PFSK-1 (cell line): ENCODE measurements at regions not wholly inside any gene's neighbourhood (a gene's known extent, or its start where the extent isn't known, plus 50 kb on each side); places are given as distances from the start of the nearest gene placed in this dataset.

Experiments used
- FOXP2 ChIP-seq: optimal IDR thresholded peaks from 2 replicates; pipeline ENCODE3; 2011; ENCODE audit warnings: borderline replicate concordance, control low read depth, inconsistent platforms; ENCODE audit not compliant: insufficient read depth; ENCODE audit errors: extremely low read length, extremely low read depth
- POLR2AphosphoS5 ChIP-seq: IDR thresholded peaks from 2 replicates; pipeline ENCODE4 v1.6.1; 2012; ENCODE audit warnings: low read depth, mild to moderate bottlenecking, control low read depth, low read length, moderate library complexity
- REST ChIP-seq, 2 experiments: IDR thresholded peaks; 2 replicates each; pipeline versions ENCODE4 v1.6.1 to v1.8.0; 2011 to 2012; ENCODE audit warnings: low read depth in 2 of 2, low read length in 2 of 2, control low read depth in 1 of 2, inconsistent platforms in 1 of 2, mild to moderate bottlenecking in 1 of 2, moderate library complexity in 1 of 2; ENCODE audit not compliant: insufficient read depth in 1 of 2
- SIN3A ChIP-seq: IDR thresholded peaks from 2 replicates; pipeline ENCODE4 v1.6.1; 2012; ENCODE audit warnings: mild to moderate bottlenecking, low read length, moderate library complexity, borderline replicate concordance; ENCODE audit not compliant: insufficient read depth
- TAF1 ChIP-seq: IDR thresholded peaks from 2 replicates; pipeline ENCODE4 v1.6.1; 2012; ENCODE audit warnings: low read length, control low read depth, borderline replicate concordance; ENCODE audit not compliant: insufficient read depth

GRCh38 chr1:234713440-234713839, 103.5 kb upstream of the IRF2BP2 start:
- TF ChIP-seq REST (IDR thresholded peaks at IDR 0.05; ENCODE audit: insufficient read depth in 1 of 2, low read depth in 2 of 2, low read length in 2 of 2) (no peak), FOXP2 (no peak), TAF1 (no peak)

- TF ChIP-seq TAF1 (no peak), REST (IDR thresholded peaks at IDR 0.05; ENCODE audit: insufficient read depth in 1 of 2, low read depth in 2 of 2, low read length in 2 of 2) (no peak), POLR2AphosphoS5 (no peak), SIN3A (no peak), FOXP2 (no peak)
These were observed 102.9 kb upstream of the IRF2BP2 start for GRCh38 chr1:234712891-234713305.

GRCh38 chr1:234710936-234711724, 101.2 kb upstream of the IRF2BP2 start:
- TF ChIP-seq SIN3A = no peak
- TF ChIP-seq FOXP2 = no peak
- TF ChIP-seq REST (IDR thresholded peaks at IDR 0.05; ENCODE audit: insufficient read depth in 1 of 2, low read depth in 2 of 2, low read length in 2 of 2) = no peak
- no peak for TF ChIP-seq POLR2AphosphoS5
- TF ChIP-seq TAF1 = no peak

GRCh38 chr1:234710381-234710780, 100.4 kb upstream of the IRF2BP2 start:
- TF ChIP-seq FOXP2 (no peak), REST (IDR thresholded peaks at IDR 0.05; ENCODE audit: insufficient read depth in 1 of 2, low read depth in 2 of 2, low read length in 2 of 2) (no peak), SIN3A (no peak), POLR2AphosphoS5 (no peak), TAF1 (no peak)
